IMR-90 (cell line): ENCODE measurements at regions not wholly inside any gene's neighbourhood (a gene's known extent, or its start where the extent isn't known, plus 50 kb on each side); places are given as distances from the start of the nearest gene placed in this dataset.

ENCODE experiments used
- ATAC-seq: fragments of 200-7000 bp; cut with Tn5 transposase; 2 replicates; pipeline ENCODE4 v1.9.1; 2020; ENCODE audit warnings: low read depth, mild to moderate bottlenecking, moderate library complexity
- BruUV-seq: library from RNA; stranded (reverse); fragments of 400-500 nt; replicated peaks from 2 replicates; lab custom pipeline; 2021; lab: Mats Ljungman, UMichigan
- CTCF ChIA-PET: fragments of 300-600 bp; formaldehyde crosslinking; extraction: SDS; loops from one replicate; lab custom pipeline; 2021; ENCODE audit warnings: antibody characterized with exemption; lab: Yijun Ruan, JAX
- POLR2A ChIA-PET: fragments of 300-600 bp; sonication (Branson Sonifier 250); formaldehyde crosslinking; loops from one replicate; lab custom pipeline; 2022; ENCODE audit warnings: antibody characterized with exemption; ENCODE audit not compliant: unreplicated experiment; lab: Charles Lee
- DNase-seq: peaks from one replicate; pipeline ENCODE4 v3.0.0; 2013
- H2AFZ ChIP-seq: replicated peaks from 2 replicates; pipeline ENCODE3; 2013; ENCODE audit warnings: low read length, mild to moderate bottlenecking; ENCODE audit not compliant: poor library complexity
- H2AK5ac ChIP-seq: 2 replicates; pipeline ENCODE4 v1.6.1; 2013; ENCODE audit warnings: low read depth, low read length, inconsistent platforms
- H2AK9ac ChIP-seq: replicated peaks from 2 replicates; pipeline ENCODE3; 2013; ENCODE audit warnings: mild to moderate bottlenecking, low read depth, low read length, moderate library complexity; ENCODE audit not compliant: poor library complexity
- H2BK120ac ChIP-seq: 2 replicates; pipeline ENCODE4 v1.6.1; 2013; ENCODE audit warnings: low read depth, low read length, inconsistent platforms
- H2BK15ac ChIP-seq: 3 replicates; pipeline ENCODE4 v1.6.1; 2013; ENCODE audit warnings: low read depth, low read length, inconsistent platforms
- H2BK20ac ChIP-seq: 2 replicates; pipeline ENCODE4 v1.6.1; 2013; ENCODE audit warnings: low read depth, mild to moderate bottlenecking, inconsistent platforms, low read length, moderate library complexity
- H2BK5ac ChIP-seq: 2 replicates; pipeline ENCODE4 v1.6.1; 2013; ENCODE audit warnings: mild to moderate bottlenecking, low read depth, low read length, inconsistent platforms; ENCODE audit not compliant: poor library complexity, severe bottlenecking
- H3K14ac ChIP-seq: replicated peaks from 2 replicates; pipeline ENCODE4 v1.6.1; 2013; ENCODE audit warnings: low read depth, low read length, inconsistent platforms
- H3K18ac ChIP-seq: 2 replicates; pipeline ENCODE4 v1.6.1; 2013; ENCODE audit warnings: low read depth, low read length, control low read depth
- H3K23ac ChIP-seq: 2 replicates; pipeline ENCODE4 v1.6.1; 2013; ENCODE audit warnings: low read depth, low read length, inconsistent platforms
- H3K27ac ChIP-seq: 2 replicates; pipeline ENCODE4 v1.5.1; 2013; ENCODE audit warnings: mild to moderate bottlenecking, control low read depth, low read length; ENCODE audit not compliant: insufficient read depth
- H3K27me3 ChIP-seq: 2 replicates; pipeline ENCODE4 v1.6.1; 2013; ENCODE audit warnings: low read length; ENCODE audit not compliant: control insufficient read depth, insufficient read depth
- H3K36me3 ChIP-seq: 2 replicates; pipeline ENCODE4 v1.6.1; 2013; ENCODE audit warnings: low read length, mixed read lengths; ENCODE audit not compliant: control insufficient read depth, insufficient read depth
- H3K4ac ChIP-seq: 2 replicates; pipeline ENCODE4 v1.6.1; 2013; ENCODE audit warnings: low read depth, low read length, inconsistent platforms
- H3K4me1 ChIP-seq: 2 replicates; pipeline ENCODE4 v1.6.1; 2013; ENCODE audit warnings: low read length, mixed read lengths; ENCODE audit not compliant: control insufficient read depth, insufficient read depth
- H3K4me2 ChIP-seq: 2 replicates; pipeline ENCODE4 v1.6.1; 2013; ENCODE audit warnings: low read depth, mild to moderate bottlenecking, control low read depth, low read length, moderate library complexity
- H3K4me3 ChIP-seq: 2 replicates; pipeline ENCODE4 v1.5.1; 2013; ENCODE audit warnings: low read depth, mild to moderate bottlenecking, control low read depth, low read length, moderate library complexity; ENCODE audit not compliant: insufficient read depth
- H3K56ac ChIP-seq: 2 replicates; pipeline ENCODE4 v1.6.1; 2013; ENCODE audit warnings: low read length, inconsistent platforms; ENCODE audit not compliant: insufficient read depth; ENCODE audit errors: extremely low read depth
- H3K79me1 ChIP-seq, 2 experiments: 2 replicates each; pipeline ENCODE4 v1.6.1; 2013; ENCODE audit warnings: low read length in 2 of 2, inconsistent platforms in 1 of 2, low read depth in 1 of 2
- H3K9ac ChIP-seq: 2 replicates; pipeline ENCODE4 v1.6.1; 2013; ENCODE audit warnings: low read depth, low read length, control low read depth
- H3K9me1 ChIP-seq: 2 replicates; pipeline ENCODE4 v1.6.1; 2013; ENCODE audit warnings: low read length, inconsistent platforms; ENCODE audit not compliant: insufficient read depth
- H3K9me3 ChIP-seq: 2 replicates; pipeline ENCODE4 v1.6.1; 2013; ENCODE audit warnings: low read length; ENCODE audit not compliant: control insufficient read depth, insufficient read depth
- H4K20me1 ChIP-seq: 2 replicates; pipeline ENCODE4 v1.6.1; 2013; ENCODE audit warnings: low read length, inconsistent platforms; ENCODE audit not compliant: insufficient read depth
- H4K5ac ChIP-seq: 2 replicates; pipeline ENCODE4 v1.6.1; 2013; ENCODE audit warnings: mild to moderate bottlenecking, low read depth, low read length, control low read depth
- H4K8ac ChIP-seq, 2 experiments: 2 replicates each; pipeline ENCODE4 v1.6.1; 2013; ENCODE audit warnings: low read depth in 2 of 2, low read length in 2 of 2, control low read depth in 1 of 2, inconsistent platforms in 1 of 2
- H4K91ac ChIP-seq: 2 replicates; pipeline ENCODE4 v1.6.1; 2013; ENCODE audit warnings: low read depth, low read length, inconsistent platforms; ENCODE audit not compliant: insufficient read depth
- CEBPB ChIP-seq: IDR thresholded peaks from 2 replicates; pipeline ENCODE4 v1.6.1; 2012; ENCODE audit warnings: low read depth, low read length, improper control_type of control experiment
- FOS ChIP-seq: fragments of 150-350 bp; IDR thresholded peaks from 2 replicates; pipeline ENCODE4 v1.6.1; 2016; ENCODE audit warnings: low read depth, low read length
- MXI1 ChIP-seq: IDR thresholded peaks from 2 replicates; pipeline ENCODE4 v1.6.1; 2012; ENCODE audit warnings: low read depth, mild to moderate bottlenecking, low read length, moderate library complexity, borderline replicate concordance
- NFE2L2 ChIP-seq: fragments of 150-350 bp; IDR thresholded peaks from 2 replicates; pipeline ENCODE4 v1.6.1; 2016; ENCODE audit warnings: low read depth, mild to moderate bottlenecking, low read length
- POLR2A ChIP-seq: IDR thresholded peaks from 2 replicates; pipeline ENCODE4 v1.6.1; 2012; ENCODE audit warnings: mild to moderate bottlenecking, low read depth, low read length
- RAD21 ChIP-seq: IDR thresholded peaks from 2 replicates; pipeline ENCODE4 v1.6.1; 2012; ENCODE audit warnings: low read length, improper control_type of control experiment
- RCOR1 ChIP-seq: IDR thresholded peaks from 2 replicates; pipeline ENCODE4 v1.6.1; 2012; ENCODE audit warnings: mild to moderate bottlenecking, low read length, improper control_type of control experiment; ENCODE audit not compliant: insufficient replicate concordance
- RFX5 ChIP-seq: IDR thresholded peaks from 2 replicates; pipeline ENCODE4 v1.8.0; 2012; ENCODE audit warnings: low read depth, mild to moderate bottlenecking, low read length, moderate library complexity
- SMC3 ChIP-seq: fragments of 150-350 bp; IDR thresholded peaks from 2 replicates; pipeline ENCODE4 v1.6.1; 2016; ENCODE audit warnings: low read depth, mild to moderate bottlenecking, antibody characterized with exemption, low read length, moderate library complexity
- USF2 ChIP-seq: fragments of 150-350 bp; IDR thresholded peaks from 2 replicates; pipeline ENCODE4 v1.6.1; 2017; ENCODE audit warnings: mild to moderate bottlenecking, antibody characterized with exemption, low read length, low read depth
- WGBS, 2 experiments: methylation state at CpG; one replicate each; pipeline versions ENCODE4 v1.1.5 to v1.1.7; 2013; ENCODE audit warnings: missing lambda C conversion rate in 2 of 2; ENCODE audit not compliant: insufficient read length in 1 of 2; ENCODE audit errors: extremely low coverage in 2 of 2; 5-methylcytosine and 5-hydroxymethylcytosine counted together
- dilution Hi-C: fragments of 300-500 bp; cut with HindIII; formaldehyde crosslinking; loops from one replicate; pipeline ENCODE4 v1.14.3; 2018; ENCODE audit warnings: low sequenced_read_pairs; ENCODE audit not compliant: unreplicated experiment
- in situ Hi-C: fragments of 300-500 bp; cut with MboI; formaldehyde crosslinking; loops from 3 replicates; pipeline ENCODE4 v1.14.3; 2019; ENCODE audit warnings: low sequenced_read_pairs, inconsistent platforms, mixed read lengths
- intact Hi-C: fragments of 100-400 bp; cut with micrococcal nuclease; formaldehyde crosslinking; loops from 2 replicates; pipeline ENCODE4 v1.10.0; 2022

GRCh38 chr5:116375926-116376325 lies 198.7 kb downstream of the SEMA6A start:
- Histone ChIP-seq H4K8ac (no peak overlapping the region), H3K4ac (no peak overlapping the region), H4K20me1 (no peaks in the 10 kb centered on the region), H3K14ac (no peak overlapping the region), H2AK5ac (no peak overlapping the region), H3K9me3 (no peaks in the 10 kb centered on the region), H3K27ac (no peak overlapping the region), H2BK120ac (no peak overlapping the region), H3K18ac (no peak overlapping the region), H3K56ac (no peak overlapping the region), H4K5ac (no peak overlapping the region), H2AFZ (no peak overlapping the region), H3K79me1 (no peaks in the 10 kb centered on the region), H3K4me1 (no peaks in the 10 kb centered on the region), H3K9ac (no peak overlapping the region), H3K36me3 (no peaks in the 10 kb centered on the region), H3K9me1 (no peaks in the 10 kb centered on the region), H2BK15ac (no peak overlapping the region), H3K4me3 (no peak overlapping the region), H4K91ac (no peak overlapping the region), H2AK9ac (no peak overlapping the region), H3K27me3 (no peaks in the 10 kb centered on the region), H2BK20ac (no peak overlapping the region), H2BK5ac (no peak overlapping the region), H3K23ac (no peak overlapping the region), H3K4me2 (no peak overlapping the region)
- no TSS peak for BruUV-seq
- ChIA-PET POLR2A (no interaction called here), CTCF (no interaction called here)
- DNase-seq (no peak), ATAC-seq (no peak)
- 70% methylated on average over 2 of the region's 5 CpGs; no CpG with 5 or more reads in 1 of the 2 experiments for WGBS, 2 experiments
- in situ Hi-C loops (no loop called here), intact Hi-C loops (no loop called here), dilution Hi-C loops (no loop called here)
- TF ChIP-seq CEBPB, result no peak
- no peak for TF ChIP-seq RCOR1
- no peak for TF ChIP-seq FOS
- TF ChIP-seq POLR2A, result no peak
- TF ChIP-seq SMC3, result no peak
- no peak for TF ChIP-seq NFE2L2
- TF ChIP-seq RFX5, result no peak
- no peak for TF ChIP-seq USF2
- no peak for TF ChIP-seq MXI1
- no peak for TF ChIP-seq RAD21
